Stomach (tissue), 4 donors: ENCODE measurements at regions not wholly inside any gene's neighbourhood (a gene's known extent, or its start where the extent isn't known, plus 50 kb on each side); places are given as distances from the start of the nearest gene placed in this dataset.

ENCODE experiments used
- EP300 ChIP-seq: sonication (generic); formaldehyde crosslinking; IDR thresholded peaks from one replicate; pipeline ENCODE4 v1.6.1; 2017; ENCODE audit warnings: antibody characterized with exemption
- TF ChIP-seq, protein P1 (sequence below), 7 experiments: fragments of 450-650 bp in 4 of 7; fragments of 200-600 bp in 3 of 7; sonication (generic) in 3 of 7; IDR thresholded peaks; one replicate each; pipeline ENCODE4 v1.5.1; 2016 to 2019; ENCODE audit warnings: antibody characterized with exemption in 7 of 7, control low read depth in 2 of 7, mild to moderate bottlenecking in 1 of 7

- TF ChIP-seq, protein P1, sequence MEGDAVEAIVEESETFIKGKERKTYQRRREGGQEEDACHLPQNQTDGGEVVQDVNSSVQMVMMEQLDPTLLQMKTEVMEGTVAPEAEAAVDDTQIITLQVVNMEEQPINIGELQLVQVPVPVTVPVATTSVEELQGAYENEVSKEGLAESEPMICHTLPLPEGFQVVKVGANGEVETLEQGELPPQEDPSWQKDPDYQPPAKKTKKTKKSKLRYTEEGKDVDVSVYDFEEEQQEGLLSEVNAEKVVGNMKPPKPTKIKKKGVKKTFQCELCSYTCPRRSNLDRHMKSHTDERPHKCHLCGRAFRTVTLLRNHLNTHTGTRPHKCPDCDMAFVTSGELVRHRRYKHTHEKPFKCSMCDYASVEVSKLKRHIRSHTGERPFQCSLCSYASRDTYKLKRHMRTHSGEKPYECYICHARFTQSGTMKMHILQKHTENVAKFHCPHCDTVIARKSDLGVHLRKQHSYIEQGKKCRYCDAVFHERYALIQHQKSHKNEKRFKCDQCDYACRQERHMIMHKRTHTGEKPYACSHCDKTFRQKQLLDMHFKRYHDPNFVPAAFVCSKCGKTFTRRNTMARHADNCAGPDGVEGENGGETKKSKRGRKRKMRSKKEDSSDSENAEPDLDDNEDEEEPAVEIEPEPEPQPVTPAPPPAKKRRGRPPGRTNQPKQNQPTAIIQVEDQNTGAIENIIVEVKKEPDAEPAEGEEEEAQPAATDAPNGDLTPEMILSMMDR (IDR thresholded peaks at IDR 0.05) = no peak
- TF ChIP-seq EP300 = no peak
These were observed 50.3 kb upstream of the SLC6A6 start for GRCh38 chr3:14352002-14352627.
